ENCODE measurements at regions not wholly inside any gene's neighbourhood (a gene's known extent, or its start where the extent isn't known, plus 50 kb on each side); places are given as distances from the start of the nearest gene placed in this dataset.

- 32% methylated on average over 4 of the region's 5 CpGs for WGBS (ENCODE audit: low lambda C conversion rate)
- BruUV-seq (replicated peaks), result no TSS peak
- Histone ChIP-seq H3K79me2 (ENCODE audit: insufficient read depth, low read length) (no peaks in the 10 kb centered on the region), H3K27ac (ENCODE audit: extremely low read length, insufficient read depth, low read length) (no peak overlapping the region), H3K9me3 (ENCODE audit: low read length) (no peaks in the 10 kb centered on the region), H4K20me1 (ENCODE audit: insufficient read depth, low read length) (no peaks in the 10 kb centered on the region), H2AFZ (ENCODE audit: low read length) (no peak overlapping the region), H3K4me1 (ENCODE audit: insufficient read depth, low read length) (no peaks in the 10 kb centered on the region), H3K4me3 (replicated peaks in 1 of 3; ENCODE audit: insufficient read depth in 1 of 3, low read depth in 2 of 3, low read length in 3 of 3) (no peak overlapping the region), H3K9ac (ENCODE audit: insufficient read depth, low read depth, low read length) (no peak overlapping the region), H3K4me2 (ENCODE audit: low read depth, low read length) (no peak overlapping the region), H3K27me3 (ENCODE audit: control insufficient read depth in 1 of 2, insufficient read depth in 2 of 2, low read length in 2 of 2) (peaks cover 1 to 25% of the 10 kb centered on the region in 2 experiments), H3K36me3 (replicated peaks in 1 of 2; ENCODE audit: control insufficient read depth in 1 of 2, insufficient read depth in 2 of 2, low read length in 2 of 2) (no peaks in the 10 kb centered on the region)
- TF ChIP-seq, protein P1, sequence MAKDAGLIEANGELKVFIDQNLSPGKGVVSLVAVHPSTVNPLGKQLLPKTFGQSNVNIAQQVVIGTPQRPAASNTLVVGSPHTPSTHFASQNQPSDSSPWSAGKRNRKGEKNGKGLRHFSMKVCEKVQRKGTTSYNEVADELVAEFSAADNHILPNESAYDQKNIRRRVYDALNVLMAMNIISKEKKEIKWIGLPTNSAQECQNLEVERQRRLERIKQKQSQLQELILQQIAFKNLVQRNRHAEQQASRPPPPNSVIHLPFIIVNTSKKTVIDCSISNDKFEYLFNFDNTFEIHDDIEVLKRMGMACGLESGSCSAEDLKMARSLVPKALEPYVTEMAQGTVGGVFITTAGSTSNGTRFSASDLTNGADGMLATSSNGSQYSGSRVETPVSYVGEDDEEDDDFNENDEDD (CRISPR knock-in tag; IDR thresholded peaks at IDR 0.05; ENCODE audit: borderline replicate concordance), result no peak
- TF ChIP-seq ZNF557 (CRISPR knock-in tag; IDR thresholded peaks at IDR 0.05), result no peak
- TF ChIP-seq PATZ1 (CRISPR knock-in tag; IDR thresholded peaks at IDR 0.05), result no peak
- TF ChIP-seq, protein P2, sequence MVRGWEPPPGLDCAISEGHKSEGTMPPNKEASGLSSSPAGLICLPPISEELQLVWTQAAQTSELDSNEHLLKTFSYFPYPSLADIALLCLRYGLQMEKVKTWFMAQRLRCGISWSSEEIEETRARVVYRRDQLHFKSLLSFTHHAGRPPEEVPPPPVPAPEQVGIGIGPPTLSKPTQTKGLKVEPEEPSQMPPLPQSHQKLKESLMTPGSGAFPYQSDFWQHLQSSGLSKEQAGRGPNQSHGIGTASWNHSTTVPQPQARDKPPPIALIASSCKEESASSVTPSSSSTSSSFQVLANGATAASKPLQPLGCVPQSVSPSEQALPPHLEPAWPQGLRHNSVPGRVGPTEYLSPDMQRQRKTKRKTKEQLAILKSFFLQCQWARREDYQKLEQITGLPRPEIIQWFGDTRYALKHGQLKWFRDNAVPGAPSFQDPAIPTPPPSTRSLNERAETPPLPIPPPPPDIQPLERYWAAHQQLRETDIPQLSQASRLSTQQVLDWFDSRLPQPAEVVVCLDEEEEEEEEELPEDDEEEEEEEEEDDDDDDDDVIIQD (CRISPR knock-in tag; IDR thresholded peaks at IDR 0.05; ENCODE audit: low read depth), result no peak
- no peak for TF ChIP-seq NFYC (CRISPR knock-in tag; IDR thresholded peaks at IDR 0.05)
- TF ChIP-seq ZNF264 (CRISPR knock-in tag; IDR thresholded peaks at IDR 0.05), result no peak
- no peak for TF ChIP-seq HOXA9 (CRISPR knock-in tag; IDR thresholded peaks at IDR 0.05; ENCODE audit: borderline replicate concordance)
- TF ChIP-seq ZFAT (CRISPR knock-in tag; conservative IDR thresholded peaks at IDR 0.05), result no peak
- TF ChIP-seq MTF2 (CRISPR knock-in tag; IDR thresholded peaks at IDR 0.05; ENCODE audit: borderline replicate concordance), result no peak
- TF ChIP-seq MTERF4 (CRISPR knock-in tag; IDR thresholded peaks at IDR 0.05), result no peak
- TF ChIP-seq MAZ (IDR thresholded peaks at IDR 0.05; ENCODE audit: borderline replicate concordance, low read depth, low read length), result no peak
- no peak for TF ChIP-seq MAZ (CRISPR knock-in tag; IDR thresholded peaks at IDR 0.05; ENCODE audit: low read depth)
- no peak for TF ChIP-seq MYNN (CRISPR knock-in tag; IDR thresholded peaks at IDR 0.05; ENCODE audit: low read depth)
- no peak for TF ChIP-seq ZNF382 (CRISPR knock-in tag; IDR thresholded peaks at IDR 0.05; ENCODE audit: borderline replicate concordance)
- TF ChIP-seq, protein P3, sequence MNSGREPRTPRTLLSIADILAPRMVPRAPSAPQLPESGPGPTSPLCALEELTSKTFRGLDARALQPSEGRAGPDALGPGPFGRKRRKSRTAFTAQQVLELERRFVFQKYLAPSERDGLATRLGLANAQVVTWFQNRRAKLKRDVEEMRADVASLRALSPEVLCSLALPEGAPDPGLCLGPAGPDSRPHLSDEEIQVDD (CRISPR knock-in tag; IDR thresholded peaks at IDR 0.05; ENCODE audit: borderline replicate concordance), result no peak
- TF ChIP-seq, protein P4, sequence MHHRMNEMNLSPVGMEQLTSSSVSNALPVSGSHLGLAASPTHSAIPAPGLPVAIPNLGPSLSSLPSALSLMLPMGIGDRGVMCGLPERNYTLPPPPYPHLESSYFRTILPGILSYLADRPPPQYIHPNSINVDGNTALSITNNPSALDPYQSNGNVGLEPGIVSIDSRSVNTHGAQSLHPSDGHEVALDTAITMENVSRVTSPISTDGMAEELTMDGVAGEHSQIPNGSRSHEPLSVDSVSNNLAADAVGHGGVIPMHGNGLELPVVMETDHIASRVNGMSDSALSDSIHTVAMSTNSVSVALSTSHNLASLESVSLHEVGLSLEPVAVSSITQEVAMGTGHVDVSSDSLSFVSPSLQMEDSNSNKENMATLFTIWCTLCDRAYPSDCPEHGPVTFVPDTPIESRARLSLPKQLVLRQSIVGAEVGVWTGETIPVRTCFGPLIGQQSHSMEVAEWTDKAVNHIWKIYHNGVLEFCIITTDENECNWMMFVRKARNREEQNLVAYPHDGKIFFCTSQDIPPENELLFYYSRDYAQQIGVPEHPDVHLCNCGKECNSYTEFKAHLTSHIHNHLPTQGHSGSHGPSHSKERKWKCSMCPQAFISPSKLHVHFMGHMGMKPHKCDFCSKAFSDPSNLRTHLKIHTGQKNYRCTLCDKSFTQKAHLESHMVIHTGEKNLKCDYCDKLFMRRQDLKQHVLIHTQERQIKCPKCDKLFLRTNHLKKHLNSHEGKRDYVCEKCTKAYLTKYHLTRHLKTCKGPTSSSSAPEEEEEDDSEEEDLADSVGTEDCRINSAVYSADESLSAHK (CRISPR knock-in tag; IDR thresholded peaks at IDR 0.05; ENCODE audit: borderline replicate concordance), result no peak
- TF ChIP-seq ZNF30 (CRISPR knock-in tag; IDR thresholded peaks at IDR 0.05), result no peak
- POLR2A ChIA-PET, result no interaction called here
- ATAC-seq (no peak), DNase-seq (ENCODE audit: low spot score) (no peak), FAIRE-seq (no peak)
- intact Hi-C loops (cut with micrococcal nuclease; ENCODE audit: unreplicated experiment), result no loop called here
- in situ Hi-C loops (cut with HindIII; ENCODE audit: extremely low pct_ligation_motif_present, low pct_unique_long_range_greater_than_20kb), result no loop called here
- CTCF ChIA-PET (ENCODE audit: low intra/inter-chr PET ratio, low total read pairs), result no interaction called here
These were observed 203.1 kb upstream of the B3GAT1 start for GRCh38 chr11:134615041-134615615.
